ENCODE measurements at regions not wholly inside any gene's neighbourhood (a gene's known extent, or its start where the extent isn't known, plus 50 kb on each side); places are given as distances from the start of the nearest gene placed in this dataset.

DNA sequence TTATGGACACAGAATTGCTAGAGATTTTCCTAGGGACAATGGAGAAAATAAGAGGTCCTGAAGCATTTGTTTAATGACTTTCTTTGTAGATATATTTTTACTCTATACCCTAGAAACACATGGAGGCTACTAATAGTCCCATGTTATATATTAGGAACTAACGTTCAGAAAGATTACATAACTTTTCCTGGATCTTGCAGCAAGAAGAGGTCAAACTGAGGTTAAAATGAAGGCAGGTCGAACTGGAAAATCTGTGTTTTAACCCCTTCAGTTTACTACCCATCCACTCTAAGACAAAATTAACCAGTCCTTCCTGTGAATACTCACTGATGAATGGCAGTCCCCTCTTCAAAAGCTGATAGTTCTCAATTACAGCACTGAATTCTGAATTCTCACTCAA lies 1415.8 kb upstream of the CELF4 start:
- Histone ChIP-seq H3K36me3 (no peaks in the 10 kb centered on the region), H3K27ac (no peak overlapping the region), H3K9me3 (peaks cover 0 to 2% (median 0%) of the 10 kb centered on the region in 12 donors), H3K4me1 (no peaks in the 10 kb centered on the region), H3K4me3 (no peak overlapping the region), H3K27me3 (no peaks in the 10 kb centered on the region)
- ATAC-seq (no peak), DNase-seq (no peak)
- TF ChIP-seq, protein P1, sequence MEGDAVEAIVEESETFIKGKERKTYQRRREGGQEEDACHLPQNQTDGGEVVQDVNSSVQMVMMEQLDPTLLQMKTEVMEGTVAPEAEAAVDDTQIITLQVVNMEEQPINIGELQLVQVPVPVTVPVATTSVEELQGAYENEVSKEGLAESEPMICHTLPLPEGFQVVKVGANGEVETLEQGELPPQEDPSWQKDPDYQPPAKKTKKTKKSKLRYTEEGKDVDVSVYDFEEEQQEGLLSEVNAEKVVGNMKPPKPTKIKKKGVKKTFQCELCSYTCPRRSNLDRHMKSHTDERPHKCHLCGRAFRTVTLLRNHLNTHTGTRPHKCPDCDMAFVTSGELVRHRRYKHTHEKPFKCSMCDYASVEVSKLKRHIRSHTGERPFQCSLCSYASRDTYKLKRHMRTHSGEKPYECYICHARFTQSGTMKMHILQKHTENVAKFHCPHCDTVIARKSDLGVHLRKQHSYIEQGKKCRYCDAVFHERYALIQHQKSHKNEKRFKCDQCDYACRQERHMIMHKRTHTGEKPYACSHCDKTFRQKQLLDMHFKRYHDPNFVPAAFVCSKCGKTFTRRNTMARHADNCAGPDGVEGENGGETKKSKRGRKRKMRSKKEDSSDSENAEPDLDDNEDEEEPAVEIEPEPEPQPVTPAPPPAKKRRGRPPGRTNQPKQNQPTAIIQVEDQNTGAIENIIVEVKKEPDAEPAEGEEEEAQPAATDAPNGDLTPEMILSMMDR (IDR thresholded peaks at IDR 0.05), result no peak
- no peak for TF ChIP-seq POLR2A (IDR thresholded peaks at IDR 0.05)
- 13 to 23% (median 20%) methylated on average over 2 of the region's 2 CpGs for WGBS, 4 donors
- intact Hi-C loops (cut with DNase I), result no loop called here

- DNase-seq, result no peak
- Histone ChIP-seq H3K27ac (no peak overlapping the region), H3K36me3 (no peaks in the 10 kb centered on the region), H3K27me3 (no peaks in the 10 kb centered on the region), H3K4me3 (no peak overlapping the region), H3K9me3 (peaks cover 0 to 2% (median 0%) of the 10 kb centered on the region in 12 donors), H3K4me1 (no peaks in the 10 kb centered on the region)
- TF ChIP-seq, protein P1 (IDR thresholded peaks at IDR 0.05), result no peak
- TF ChIP-seq POLR2A (IDR thresholded peaks at IDR 0.05), result no peak
- intact Hi-C loops (cut with DNase I), result no loop called here
- no peak for ATAC-seq
Measured at GRCh38 chr18:38980420-38980819, 1414.8 kb upstream of the CELF4 start.

DNA sequence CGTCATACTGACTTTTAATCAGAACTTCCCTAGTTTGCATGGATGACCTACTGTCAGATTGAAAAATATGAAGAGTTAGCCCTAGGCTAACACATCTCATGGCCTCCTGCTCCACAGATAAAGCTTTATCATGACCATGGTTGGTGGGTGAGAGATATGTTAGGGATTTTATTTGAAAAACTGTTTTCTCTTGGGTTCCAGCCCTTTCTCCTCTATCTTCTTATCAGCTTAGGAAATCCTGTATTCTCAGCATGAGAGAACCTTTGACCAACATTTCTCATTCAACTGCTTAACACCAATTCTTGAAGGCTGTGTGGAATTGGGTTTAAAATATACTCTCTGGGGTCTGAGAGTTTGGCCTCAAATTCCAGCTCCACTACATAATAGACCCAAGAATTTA lies 1407.0 kb upstream of the CELF4 start:
- H3K4me3 ChIP-seq, result no peak overlapping the region
- intact Hi-C loops (cut with DNase I), result no loop called here
- H3K27me3 ChIP-seq, result no peaks in the 10 kb centered on the region

DNA sequence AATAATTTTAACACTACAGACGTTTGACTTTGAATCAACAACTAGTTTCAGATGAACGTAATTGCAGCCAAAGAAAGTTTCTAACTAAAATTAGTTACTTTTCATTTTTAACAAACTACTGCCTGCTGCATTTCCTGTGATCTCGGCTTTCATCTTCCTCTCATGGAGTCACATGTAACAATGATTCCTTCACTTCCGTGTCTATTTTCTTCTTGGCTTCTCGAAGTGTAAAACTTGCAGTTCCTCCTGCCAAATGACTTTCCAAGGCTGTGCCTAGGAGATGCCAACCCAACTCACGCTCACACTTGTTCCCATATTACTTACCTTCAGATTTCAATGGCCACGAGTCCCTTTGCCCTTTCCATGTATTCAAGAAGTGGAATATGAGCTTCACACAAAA lies 1406.3 kb upstream of the CELF4 start:
- no peak for ATAC-seq
- intact Hi-C loops (cut with DNase I), result no loop called here
- DNase-seq, result no peak
- Histone ChIP-seq H3K27ac (no peak overlapping the region), H3K9me3 (peaks cover 0 to 20% (median 5%) of the 10 kb centered on the region in 12 donors), H3K36me3 (no peaks in the 10 kb centered on the region), H3K27me3 (no peaks in the 10 kb centered on the region), H3K4me1 (no peaks in the 10 kb centered on the region), H3K4me3 (no peak overlapping the region)
- 51 to 70% (median 62%) methylated on average over 7 of the region's 7 CpGs for WGBS, 4 donors
- no peak for TF ChIP-seq POLR2A (IDR thresholded peaks at IDR 0.05)
- TF ChIP-seq, protein P1 (IDR thresholded peaks at IDR 0.05), result no peak

More for the DNA sequence above, 1407.0 kb upstream of the CELF4 start:
- H3K9me3 ChIP-seq, result peaks cover 0 to 20% (median 5%) of the 10 kb centered on the region in 12 donors
- DNase-seq, result no peak
- H3K27ac ChIP-seq, result no peak overlapping the region
- ATAC-seq, result no peak
- no peaks in the 10 kb centered on the region for H3K4me1 ChIP-seq
- 73 to 88% (median 82%) methylated on average over 1 of the region's 1 CpG for WGBS, 4 donors
- H3K36me3 ChIP-seq, result no peaks in the 10 kb centered on the region
- TF ChIP-seq, protein P1 (IDR thresholded peaks at IDR 0.05), result no peak
- no peak for TF ChIP-seq POLR2A (IDR thresholded peaks at IDR 0.05)
